ENCODE measurements at regions not wholly inside any gene's neighbourhood (a gene's known extent, or its start where the extent isn't known, plus 50 kb on each side); places are given as distances from the start of the nearest gene placed in this dataset.
"Not testable (repeated sequence)": the region's sequence is repeated elsewhere in the genome, so short reads cannot be mapped to it uniquely, and the experiment has no call there.

DNA sequence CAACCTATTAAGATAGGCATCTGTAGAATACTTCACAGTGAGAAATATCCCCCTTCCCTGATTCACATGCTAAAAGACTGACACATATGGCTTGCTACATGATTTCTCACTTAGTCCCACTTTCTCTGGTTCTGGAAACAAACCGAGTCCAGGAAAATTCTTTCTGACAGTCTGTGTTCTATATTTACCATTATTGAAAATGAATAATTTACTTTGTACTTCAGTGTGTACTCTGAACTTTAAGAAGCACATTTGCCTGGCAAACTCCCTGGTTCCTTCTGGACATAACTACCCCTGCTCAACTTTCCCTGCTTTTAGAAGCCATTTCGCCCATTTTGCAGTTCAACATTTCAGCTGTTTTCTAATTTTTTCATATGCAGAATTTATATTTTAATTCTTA is 53.6 kb downstream of the APCS start:
- no peak overlapping the region for H3K4me3 ChIP-seq
- no peak overlapping the region for H3K27ac ChIP-seq

DNA sequence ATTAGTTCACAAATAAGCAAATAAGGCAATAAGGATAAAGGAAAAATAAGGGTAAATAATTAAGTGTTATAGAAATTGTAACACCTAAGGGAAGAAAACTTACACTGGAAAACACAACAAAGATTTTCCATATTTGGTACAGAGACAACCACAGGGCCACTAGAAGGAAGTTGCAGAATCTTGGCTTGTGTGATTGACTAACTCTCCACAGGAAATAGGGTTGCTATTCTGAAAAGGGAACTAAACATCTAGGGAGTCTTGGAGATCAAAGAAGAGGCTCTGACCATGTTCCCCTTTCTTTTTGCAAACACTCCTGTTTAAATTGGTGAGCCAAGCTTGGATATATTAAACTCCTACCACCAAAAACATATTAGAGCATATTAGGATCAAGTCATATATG is 59.1 kb downstream of the APCS start:
- H3K27ac ChIP-seq = no peak overlapping the region
- no peak overlapping the region for H3K4me3 ChIP-seq

DNA sequence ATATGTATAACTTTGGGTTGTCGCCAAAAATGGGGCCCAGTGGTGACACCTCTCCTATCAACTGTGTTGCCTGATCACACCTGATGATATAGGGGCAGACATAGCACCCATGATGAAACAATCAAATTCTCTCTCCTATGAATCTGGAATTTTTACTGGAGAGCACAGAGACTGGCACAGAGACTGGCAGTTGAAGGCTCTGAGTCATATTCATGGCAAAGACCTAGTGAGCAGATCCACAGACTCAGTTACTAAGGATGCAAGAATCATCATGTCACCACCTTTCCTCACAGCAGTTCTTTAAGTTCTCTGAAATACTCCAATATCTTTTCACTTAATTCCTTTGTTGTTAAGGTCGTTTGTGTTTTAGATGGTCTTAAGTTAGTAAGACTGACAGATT is 60.0 kb downstream of the APCS start:
- Histone ChIP-seq H3K27ac (no peak overlapping the region), H3K4me3 (no peak overlapping the region)

DNA sequence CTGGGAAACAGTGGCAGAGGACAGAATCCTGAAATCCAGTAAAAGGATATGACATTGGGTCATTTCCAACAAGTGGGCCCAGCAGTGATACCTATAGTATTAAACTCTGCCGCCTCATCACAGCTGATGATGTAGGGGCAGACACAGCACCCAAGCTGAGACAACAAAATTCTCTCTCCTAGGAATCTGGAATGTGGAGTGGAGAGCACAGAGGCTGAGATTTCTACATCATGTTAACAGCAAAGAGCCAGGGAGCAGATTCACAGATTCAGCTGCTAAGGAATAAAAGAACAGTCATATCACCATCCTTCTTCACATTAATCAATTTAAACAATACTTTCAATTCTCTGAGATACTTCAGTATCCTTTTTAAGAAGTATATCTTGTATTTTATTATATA is 61.9 kb downstream of the CRP start:
- Histone ChIP-seq H3K27ac (peak overlapping the region in 1 of 21 experiments; percentile 19), H3K4me3 (no peak overlapping the region)

DNA sequence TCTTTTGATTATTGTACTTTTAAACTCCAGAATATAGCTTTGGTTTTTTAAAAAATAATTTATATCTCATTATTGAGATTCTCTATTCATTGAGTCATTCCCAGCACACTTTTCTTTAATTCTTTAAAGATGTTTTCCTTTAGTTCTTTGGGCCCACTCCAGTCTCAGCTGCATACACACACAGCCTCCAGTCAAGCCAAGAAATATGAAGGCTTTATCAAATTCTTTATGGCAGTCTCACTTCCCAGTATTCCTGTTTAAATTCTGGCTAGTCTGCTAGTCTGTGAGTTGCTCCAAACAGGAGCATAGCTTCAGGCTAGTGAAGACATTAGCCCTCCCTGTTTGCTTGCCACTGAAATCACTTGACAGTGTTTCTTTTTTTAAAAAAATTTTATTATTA is 61.2 kb downstream of the CRP start:
- no peak overlapping the region for H3K27ac ChIP-seq

DNA sequence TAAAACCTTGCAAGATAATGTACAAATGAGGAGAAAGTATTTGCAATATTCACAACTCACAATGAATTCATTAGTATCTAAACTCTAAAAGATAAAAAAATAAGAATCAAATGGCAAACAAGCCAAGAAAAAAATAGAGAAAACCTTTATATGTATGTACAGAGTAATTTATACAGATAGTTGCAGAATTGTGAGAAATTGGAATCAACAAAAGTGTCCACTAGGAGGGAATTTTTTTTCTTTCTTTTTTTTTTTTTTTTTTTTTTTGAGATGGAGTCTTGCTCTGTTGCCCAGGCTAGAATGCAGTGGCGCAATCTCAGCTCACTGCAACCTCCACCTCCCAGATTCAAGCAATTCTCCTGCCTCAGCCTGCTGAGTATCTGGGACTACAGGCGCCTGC is 56.9 kb downstream of the CRP start:
- H3K27ac ChIP-seq, H3K4me3 ChIP-seq: not testable (repeated sequence)

More for the DNA sequence above, 61.2 kb downstream of the CRP start:
- no peak overlapping the region for H3K4me3 ChIP-seq

Data from skin epidermis (tissue), 12 donors.